ENCODE measurements at regions not wholly inside any gene's neighbourhood (a gene's known extent, or its start where the extent isn't known, plus 50 kb on each side); places are given as distances from the start of the nearest gene placed in this dataset.

DNA sequence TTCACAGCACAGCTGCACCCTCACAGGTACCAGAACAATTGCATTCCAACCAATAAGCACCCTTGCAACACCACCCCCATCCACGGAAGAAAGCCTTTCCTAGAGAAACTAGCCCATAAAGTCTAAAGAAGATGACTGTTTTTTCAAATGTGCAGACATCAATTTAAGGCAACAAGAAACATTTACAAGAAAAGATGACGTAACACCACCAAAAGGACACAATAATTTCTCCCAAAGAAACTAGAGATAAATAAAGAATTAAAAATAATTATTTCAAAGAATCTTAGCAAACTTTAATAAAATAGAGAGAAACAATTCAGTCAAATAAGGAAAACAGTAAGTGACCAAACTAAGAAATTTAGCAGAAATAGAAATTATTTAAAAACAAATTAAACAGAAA lies 352.3 kb upstream of the ATXN7L3B start:
- TF ChIP-seq, protein P1, sequence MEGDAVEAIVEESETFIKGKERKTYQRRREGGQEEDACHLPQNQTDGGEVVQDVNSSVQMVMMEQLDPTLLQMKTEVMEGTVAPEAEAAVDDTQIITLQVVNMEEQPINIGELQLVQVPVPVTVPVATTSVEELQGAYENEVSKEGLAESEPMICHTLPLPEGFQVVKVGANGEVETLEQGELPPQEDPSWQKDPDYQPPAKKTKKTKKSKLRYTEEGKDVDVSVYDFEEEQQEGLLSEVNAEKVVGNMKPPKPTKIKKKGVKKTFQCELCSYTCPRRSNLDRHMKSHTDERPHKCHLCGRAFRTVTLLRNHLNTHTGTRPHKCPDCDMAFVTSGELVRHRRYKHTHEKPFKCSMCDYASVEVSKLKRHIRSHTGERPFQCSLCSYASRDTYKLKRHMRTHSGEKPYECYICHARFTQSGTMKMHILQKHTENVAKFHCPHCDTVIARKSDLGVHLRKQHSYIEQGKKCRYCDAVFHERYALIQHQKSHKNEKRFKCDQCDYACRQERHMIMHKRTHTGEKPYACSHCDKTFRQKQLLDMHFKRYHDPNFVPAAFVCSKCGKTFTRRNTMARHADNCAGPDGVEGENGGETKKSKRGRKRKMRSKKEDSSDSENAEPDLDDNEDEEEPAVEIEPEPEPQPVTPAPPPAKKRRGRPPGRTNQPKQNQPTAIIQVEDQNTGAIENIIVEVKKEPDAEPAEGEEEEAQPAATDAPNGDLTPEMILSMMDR (IDR thresholded peaks at IDR 0.05; ENCODE audit: low read depth, low read length), result no peak
- DNase-seq (ENCODE audit: extremely low read depth, low read depth), result no peak

DNA sequence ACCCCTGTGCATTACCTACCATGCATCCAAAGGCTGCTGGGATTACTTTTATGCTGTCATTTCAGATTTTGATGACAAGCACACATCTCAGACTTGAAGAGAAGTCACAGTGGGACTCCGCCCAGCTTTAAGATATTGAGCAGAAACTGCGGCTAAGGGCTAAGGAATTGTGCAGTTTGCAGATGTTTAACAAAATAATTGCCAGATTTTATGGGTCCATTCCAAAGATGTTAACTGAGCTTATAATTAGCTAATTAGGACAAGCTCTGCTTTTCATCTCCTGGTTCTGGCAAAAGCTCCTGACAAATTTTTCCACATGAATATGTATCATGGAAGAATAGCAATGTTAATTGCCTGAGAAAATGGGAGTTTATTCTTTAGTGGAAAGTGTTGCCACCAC lies 344.4 kb upstream of the ATXN7L3B start:
- TF ChIP-seq, protein P1 (IDR thresholded peaks at IDR 0.05; ENCODE audit: low read depth, low read length), result no peak
- no peak for DNase-seq (ENCODE audit: extremely low read depth, low read depth)

DNA sequence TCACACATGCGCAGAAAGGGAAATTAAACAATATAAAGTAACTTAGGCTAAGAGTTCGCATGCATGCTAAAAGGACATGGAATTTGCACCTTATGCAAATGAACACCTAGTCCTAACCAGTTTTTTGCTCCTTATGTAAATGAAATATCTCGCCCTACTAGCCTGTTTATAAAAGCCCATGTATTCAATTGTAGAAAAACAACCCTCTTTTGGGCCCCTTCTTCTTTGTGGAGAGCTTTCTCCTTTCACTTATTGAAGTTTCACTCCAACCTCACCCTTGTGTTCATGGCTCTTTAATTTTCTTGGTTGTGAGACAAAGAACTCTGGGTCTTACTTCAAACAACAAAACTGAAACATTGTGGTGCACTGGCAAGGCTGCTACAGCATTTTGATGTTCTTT lies 333.4 kb upstream of the ATXN7L3B start:
- TF ChIP-seq, protein P1 (IDR thresholded peaks at IDR 0.05; ENCODE audit: low read depth, low read length), result no peak
- no peak for DNase-seq (ENCODE audit: extremely low read depth, low read depth)

DNA sequence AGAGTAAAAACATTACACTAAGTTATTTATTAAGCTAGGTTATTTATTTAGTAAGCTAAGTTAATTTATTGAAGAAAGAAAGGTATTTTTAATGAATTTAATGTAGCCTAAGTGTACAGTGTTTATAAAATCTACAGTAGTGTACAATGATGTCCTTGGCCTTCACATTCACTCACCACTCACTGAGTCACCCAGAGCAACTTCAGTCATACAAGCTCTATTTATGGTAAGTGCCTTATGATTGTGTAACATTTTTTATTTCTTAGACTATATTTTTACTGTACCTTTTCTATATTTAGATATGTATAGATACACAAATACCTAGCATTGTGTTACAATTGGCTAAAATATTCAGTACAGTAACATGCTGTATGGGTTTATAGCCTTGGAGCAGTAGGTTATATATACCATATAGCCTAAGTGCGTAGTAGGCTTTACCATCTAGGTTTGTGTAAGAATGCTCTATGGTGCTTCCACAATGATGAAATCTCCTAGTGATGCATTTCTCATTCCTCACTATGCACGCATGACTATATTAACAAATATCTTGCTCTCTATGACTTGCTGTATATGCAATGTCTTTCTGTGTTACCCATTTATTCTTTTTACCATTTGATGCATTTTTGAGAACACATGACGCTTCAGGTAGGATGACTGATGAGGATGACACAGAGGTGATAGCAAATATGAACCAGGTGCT lies 309.6 kb upstream of the ATXN7L3B start:
- TF ChIP-seq, protein P1 (IDR thresholded peaks at IDR 0.05; ENCODE audit: low read depth, low read length), result no peak
- no peak for DNase-seq (ENCODE audit: extremely low read depth, low read depth)

DNA sequence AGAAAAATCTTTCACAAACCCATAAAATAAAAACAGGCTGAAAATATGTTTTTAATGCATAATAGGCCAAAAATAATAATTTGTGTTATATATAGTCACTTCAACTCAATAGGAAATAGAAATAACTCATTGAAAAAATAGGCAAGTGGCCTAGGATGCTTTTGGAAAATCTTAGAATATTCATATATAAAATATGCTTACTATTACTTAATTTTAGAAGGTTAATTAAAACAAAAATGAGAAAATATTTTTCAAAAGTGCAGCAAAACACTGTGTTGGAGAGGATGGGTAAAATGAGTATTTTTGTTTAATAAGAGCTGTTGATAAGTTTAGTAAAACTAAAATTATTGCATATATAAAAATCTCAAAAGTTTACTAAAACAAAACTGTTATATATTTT lies 308.0 kb upstream of the ATXN7L3B start:
- TF ChIP-seq, protein P1 (IDR thresholded peaks at IDR 0.05; ENCODE audit: low read depth, low read length), result no peak
- DNase-seq (ENCODE audit: extremely low read depth, low read depth), result no peak

DNA sequence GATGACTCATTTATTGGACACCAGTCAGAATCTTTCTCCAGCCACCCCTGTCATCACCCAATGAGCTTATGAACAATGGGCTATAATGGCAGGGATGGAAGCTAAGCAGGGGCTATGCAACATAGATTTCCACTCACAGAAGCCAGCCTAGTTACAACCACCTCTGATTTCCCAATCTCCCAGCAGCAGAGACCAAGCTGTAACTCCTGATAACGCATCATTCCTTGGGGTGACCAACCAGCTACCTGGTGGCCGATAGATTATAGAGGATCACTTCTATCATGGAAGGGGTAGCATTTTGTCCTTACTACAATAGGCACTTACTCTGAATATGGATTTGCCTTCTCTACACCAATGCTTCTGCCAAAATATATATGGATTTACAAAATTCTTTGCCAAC lies 302.3 kb upstream of the ATXN7L3B start:
- DNase-seq (ENCODE audit: extremely low read depth, low read depth), result no peak
- TF ChIP-seq, protein P1 (IDR thresholded peaks at IDR 0.05; ENCODE audit: low read depth, low read length), result no peak

DNA sequence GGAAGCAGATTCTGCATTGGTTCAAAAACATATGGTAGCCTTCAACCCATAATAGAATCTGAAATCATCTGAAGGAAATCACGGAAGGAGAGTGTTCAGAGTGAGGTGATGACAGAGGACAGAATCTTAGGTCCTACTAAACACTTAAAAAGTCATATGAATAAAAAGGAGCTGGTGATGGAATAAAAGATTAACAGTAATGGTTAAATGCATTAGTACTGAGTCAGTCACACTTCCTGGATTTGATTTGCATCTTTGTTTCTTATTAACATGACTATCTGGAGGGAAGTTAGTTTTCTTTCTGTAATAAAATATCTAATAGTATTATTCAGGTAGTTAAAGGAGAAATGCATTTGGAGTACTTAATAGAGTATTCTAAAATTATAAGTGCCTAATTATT lies 296.3 kb upstream of the ATXN7L3B start:
- no peak for DNase-seq (ENCODE audit: extremely low read depth, low read depth)
- TF ChIP-seq, protein P1 (IDR thresholded peaks at IDR 0.05; ENCODE audit: low read depth, low read length), result no peak

All from AG09319 (cell line).